ENCODE measurements at regions not wholly inside any gene's neighbourhood (a gene's known extent, or its start where the extent isn't known, plus 50 kb on each side); places are given as distances from the start of the nearest gene placed in this dataset.

- H3K4me1 ChIP-seq (ENCODE audit: control insufficient read depth, extremely low read depth, insufficient read depth, low read length), result peaks cover 6% of the 10 kb centered on the region
- H3K79me2 ChIP-seq (ENCODE audit: control insufficient read depth, insufficient read depth, low read length), result no peaks in the 10 kb centered on the region
- H3K27ac ChIP-seq (ENCODE audit: control insufficient read depth, insufficient read depth, low read length), result no peak overlapping the region
- TF ChIP-seq CTCF (optimal IDR thresholded peaks at IDR 0.05 in 1 of 3, IDR thresholded peaks at IDR 0.05 in 1 of 3, conservative IDR thresholded peaks at IDR 0.05 in 1 of 3; ENCODE audit: extremely low read depth in 1 of 3, insufficient read depth in 2 of 3, low read length in 3 of 3), result no peak
- TF ChIP-seq EZH2 (IDR thresholded peaks at IDR 0.05; ENCODE audit: low read length), result no peak
- dilution Hi-C loops (cut with MboI; ENCODE audit: extremely low pct_ligation_motif_present, low sequenced_read_pairs), result no loop called here
- no peak overlapping the region for H3K9ac ChIP-seq (ENCODE audit: control insufficient read depth, extremely low read depth, insufficient read depth, low read length)
- H3K27me3 ChIP-seq (ENCODE audit: control insufficient read depth, extremely low read depth, insufficient read depth, low read length), result no peaks in the 10 kb centered on the region
- no peak overlapping the region for H3K4me3 ChIP-seq (ENCODE audit: control insufficient read depth in 2 of 3, extremely low read depth in 1 of 3, insufficient read depth in 2 of 3, low read depth in 1 of 3, low read length in 3 of 3)
- H4K20me1 ChIP-seq (ENCODE audit: control insufficient read depth, extremely low read depth, insufficient read depth, low read length), result no peaks in the 10 kb centered on the region
- peak overlapping the region; percentile 38 for H2AFZ ChIP-seq (ENCODE audit: control insufficient read depth, low read length)
- no peaks in the 10 kb centered on the region for H3K36me3 ChIP-seq (ENCODE audit: control insufficient read depth in 2 of 2, extremely low read depth in 1 of 2, insufficient read depth in 2 of 2, low read length in 2 of 2)
- no peaks in the 10 kb centered on the region for H3K9me1 ChIP-seq (ENCODE audit: control insufficient read depth, extremely low read depth, insufficient read depth, low read length)
- no peaks in the 10 kb centered on the region for H3K9me3 ChIP-seq (ENCODE audit: control insufficient read depth, low read depth, low read length)
- FAIRE-seq (no peak), DNase-seq (ENCODE audit: low read depth, low spot score) (no peak)
- no peak overlapping the region for H3K4me2 ChIP-seq (ENCODE audit: control insufficient read depth, extremely low read depth, insufficient read depth, low read depth, low read length)
These were observed 130.2 kb upstream of the CTTNBP2 start for GRCh38 chr7:118003476-118003875.

- no peak for FAIRE-seq
- no peaks in the 10 kb centered on the region for H3K9me3 ChIP-seq (ENCODE audit: control insufficient read depth, low read depth, low read length)
These were observed 131.8 kb upstream of the CTTNBP2 start for GRCh38 chr7:118005026-118005425.

More at GRCh38 chr7:118005026-118005425, 131.8 kb upstream of the CTTNBP2 start:
- Histone ChIP-seq H3K79me2 (ENCODE audit: control insufficient read depth, insufficient read depth, low read length) (no peaks in the 10 kb centered on the region), H3K27ac (ENCODE audit: control insufficient read depth, insufficient read depth, low read length) (no peak overlapping the region), H3K36me3 (ENCODE audit: control insufficient read depth in 2 of 2, extremely low read depth in 1 of 2, insufficient read depth in 2 of 2, low read length in 2 of 2) (no peaks in the 10 kb centered on the region), H3K4me3 (ENCODE audit: control insufficient read depth in 2 of 3, extremely low read depth in 1 of 3, insufficient read depth in 2 of 3, low read depth in 1 of 3, low read length in 3 of 3) (no peak overlapping the region), H3K4me2 (ENCODE audit: control insufficient read depth, extremely low read depth, insufficient read depth, low read depth, low read length) (no peak overlapping the region), H3K4me1 (ENCODE audit: control insufficient read depth, extremely low read depth, insufficient read depth, low read length) (no peaks in the 10 kb centered on the region), H3K9ac (ENCODE audit: control insufficient read depth, extremely low read depth, insufficient read depth, low read length) (no peak overlapping the region), H2AFZ (ENCODE audit: control insufficient read depth, low read length) (no peak overlapping the region), H4K20me1 (ENCODE audit: control insufficient read depth, extremely low read depth, insufficient read depth, low read length) (no peaks in the 10 kb centered on the region), H3K9me1 (ENCODE audit: control insufficient read depth, extremely low read depth, insufficient read depth, low read length) (no peaks in the 10 kb centered on the region), H3K27me3 (ENCODE audit: control insufficient read depth, extremely low read depth, insufficient read depth, low read length) (no peaks in the 10 kb centered on the region)
- TF ChIP-seq CTCF (optimal IDR thresholded peaks at IDR 0.05 in 1 of 3, IDR thresholded peaks at IDR 0.05 in 1 of 3, conservative IDR thresholded peaks at IDR 0.05 in 1 of 3; ENCODE audit: extremely low read depth in 1 of 3, insufficient read depth in 2 of 3, low read length in 3 of 3) (no peak), EZH2 (IDR thresholded peaks at IDR 0.05; ENCODE audit: low read length) (no peak)
- dilution Hi-C loops (cut with MboI; ENCODE audit: extremely low pct_ligation_motif_present, low sequenced_read_pairs), result no loop called here
- no peak for DNase-seq (ENCODE audit: low read depth, low spot score)

Data from keratinocyte (primary cell).